HepG2 (cell line): ENCODE measurements at regions not wholly inside any gene's neighbourhood (a gene's known extent, or its start where the extent isn't known, plus 50 kb on each side); places are given as distances from the start of the nearest gene placed in this dataset.

Source experiments
- ATAC-seq: fragments of 200-7000 bp; cut with Tn5 transposase; 3 replicates; pipeline ENCODE4 v1.9.1; 2020; ENCODE audit warnings: mild to moderate bottlenecking, moderate library complexity
- BruUV-seq: library from RNA; stranded (reverse); fragments of 400-500 nt; replicated peaks from 2 replicates; lab custom pipeline; 2021; lab: Mats Ljungman, UMichigan
- CTCF ChIA-PET: fragments of 300-600 bp; formaldehyde crosslinking; extraction: SDS; loops from one replicate; lab custom pipeline; 2021; ENCODE audit warnings: low total read pairs, inconsistent platforms, low intra/inter-chr PET ratio; lab: Yijun Ruan, JAX
- POLR2A ChIA-PET: fragments of 350-600 bp; sonication (Branson Sonifier 250); formaldehyde crosslinking; loops from one replicate; lab custom pipeline; 2020; ENCODE audit warnings: antibody characterized with exemption, inconsistent platforms; lab: Yijun Ruan, JAX
- DNase-seq: peaks from one replicate; pipeline ENCODE4 v3.0.0-alpha.2; 2015; ENCODE audit warnings: low spot score
- FAIRE-seq: peaks from 3 replicates; lab custom pipeline; 2011; peaks lifted over from hg19 to GRCh38; lab: Jason Lieb, UNC
- H2AFZ ChIP-seq: one replicate; pipeline ENCODE4 v1.6.1; 2011; ENCODE audit warnings: low read length, inconsistent platforms
- H3K27ac ChIP-seq: fragments of 300-600 bp; 3 replicates; pipeline ENCODE4 v1.8.0; 2011; ENCODE audit warnings: mixed run types, mild to moderate bottlenecking, mixed read lengths, low read length, inconsistent platforms; ENCODE audit not compliant: insufficient read depth; ENCODE audit errors: extremely low read length
- H3K27me3 ChIP-seq, 2 experiments: fragments of 200-600 bp in 1 of 2; 2 replicates in 1 of 2; 3 replicates in 1 of 2; pipeline versions ENCODE4 v1.6.0 to v1.8.0; 2011; ENCODE audit warnings: low read length in 2 of 2, mild to moderate bottlenecking in 2 of 2, moderate library complexity in 2 of 2, inconsistent platforms in 1 of 2; ENCODE audit not compliant: insufficient read depth in 2 of 2, control insufficient read depth in 1 of 2
- H3K36me3 ChIP-seq, 2 experiments: fragments of 200-600 bp in 1 of 2; replicated peaks in 1 of 2; 2 replicates in 1 of 2; 3 replicates in 1 of 2; pipeline versions ENCODE4 v1.5.1 to v1.8.0; 2011; ENCODE audit warnings: low read length in 2 of 2, inconsistent platforms in 1 of 2; ENCODE audit not compliant: insufficient read depth in 2 of 2, control insufficient read depth in 1 of 2
- H3K4me1 ChIP-seq: 2 replicates; pipeline ENCODE4 v1.5.1; 2012; ENCODE audit warnings: low read length, inconsistent platforms; ENCODE audit not compliant: insufficient read depth
- H3K4me2 ChIP-seq: 2 replicates; pipeline ENCODE4 v1.6.0; 2011; ENCODE audit warnings: low read depth, low read length, inconsistent platforms
- H3K4me3 ChIP-seq, 3 experiments: fragments of 200-600 bp in 1 of 3; sonication (generic), shearing (Covaris generic) in 1 of 3; replicated peaks in 1 of 3; 2 replicates each; pipeline ENCODE4 v1.5.1; 2011 to 2016; ENCODE audit warnings: low read length in 3 of 3, inconsistent platforms in 2 of 3, low read depth in 2 of 3, mild to moderate bottlenecking in 2 of 3, control low read depth in 1 of 3, mixed read lengths in 1 of 3; ENCODE audit not compliant: insufficient read depth in 1 of 3
- H3K79me2 ChIP-seq: one replicate; pipeline ENCODE4 v1.6.1; 2011; ENCODE audit warnings: low read length, inconsistent platforms; ENCODE audit not compliant: insufficient read depth
- H3K9ac ChIP-seq: 2 replicates; pipeline ENCODE4 v1.6.0; 2011; ENCODE audit warnings: mild to moderate bottlenecking, low read depth, low read length, inconsistent platforms; ENCODE audit not compliant: insufficient read depth
- H3K9me3 ChIP-seq: 2 replicates; pipeline ENCODE4 v1.5.1; 2012; ENCODE audit warnings: mild to moderate bottlenecking, low read length
- H4K20me1 ChIP-seq: 2 replicates; pipeline ENCODE4 v1.6.0; 2011; ENCODE audit warnings: inconsistent platforms, mild to moderate bottlenecking, low read length, moderate library complexity; ENCODE audit not compliant: insufficient read depth
- BRCA1 ChIP-seq: sonication (generic); formaldehyde crosslinking; IDR thresholded peaks from 2 replicates; pipeline ENCODE4 v1.4.0; 2020; ENCODE audit warnings: missing genetic modification reagents
- LCORL ChIP-seq, 2 experiments: fragments of 450-650 bp in 1 of 2; sonication (generic) in 1 of 2; formaldehyde crosslinking in 1 of 2; IDR thresholded peaks; 2 replicates each; pipeline versions ENCODE4 v1.5.0 to v1.6.1; 2017 to 2020; ENCODE audit warnings: antibody characterized with exemption in 1 of 2, missing genetic modification reagents in 1 of 2
- PPARG ChIP-seq: conservative IDR thresholded peaks from 2 replicates; pipeline ENCODE4 v1.6.1; 2016; ENCODE audit warnings: missing biosample characterization, missing genetic modification reagents
- WGBS: methylation state at CpG from one replicate; pipeline ENCODE4 v1.1.6; 2017; ENCODE audit warnings: low lambda C conversion rate; 5-methylcytosine and 5-hydroxymethylcytosine counted together
- in situ Hi-C: cut with HindIII; loops from 2 replicates; pipeline ENCODE4 v1.10.0; 2017; ENCODE audit warnings: low pct_unique_long_range_greater_than_20kb; ENCODE audit not compliant: extremely low pct_ligation_motif_present
- intact Hi-C: fragments of 100-400 bp; cut with micrococcal nuclease; formaldehyde crosslinking; loops from one replicate; pipeline ENCODE4 v1.10.0; 2022; ENCODE audit not compliant: unreplicated experiment
- TF ChIP-seq, protein P1 (sequence below): sonication (generic); formaldehyde crosslinking; IDR thresholded peaks from 2 replicates; pipeline ENCODE4 v1.4.0; 2020; ENCODE audit warnings: missing genetic modification reagents, borderline replicate concordance
- TF ChIP-seq, protein P2 (sequence below): fragments of 450-650 bp; IDR thresholded peaks from 2 replicates; pipeline ENCODE4 v1.6.1; 2017; ENCODE audit warnings: mild to moderate bottlenecking
- TF ChIP-seq, protein P3 (sequence below): sonication (generic); formaldehyde crosslinking; IDR thresholded peaks from 2 replicates; pipeline ENCODE4 v1.5.1; 2020; ENCODE audit warnings: mild to moderate bottlenecking, missing genetic modification reagents, borderline replicate concordance

DNA sequence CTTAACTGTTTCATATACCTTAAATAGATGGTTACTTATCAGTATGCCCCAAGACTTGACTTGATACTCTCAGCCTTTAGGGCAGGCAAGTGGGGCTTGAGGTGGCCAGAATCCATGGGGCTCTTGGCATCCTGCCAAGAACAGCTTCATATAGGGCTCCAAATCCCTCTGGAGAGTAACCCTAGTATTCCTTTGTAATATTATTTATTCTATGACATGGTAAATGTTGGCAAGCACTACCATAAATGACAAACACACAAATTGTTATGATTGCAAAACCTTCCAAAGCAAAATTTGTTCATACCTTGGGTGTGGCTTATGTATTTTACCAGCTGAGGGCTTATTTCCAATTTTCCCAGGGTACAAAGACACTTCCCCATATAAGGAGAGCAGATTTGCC is 257.4 kb upstream of the TRPC7 start:
- no peak overlapping the region for H3K4me3 ChIP-seq
- BruUV-seq, result no TSS peak
- H3K9me3 ChIP-seq, result no peaks in the 10 kb centered on the region
- H3K36me3 ChIP-seq, result no peaks in the 10 kb centered on the region
- no peak overlapping the region for H3K4me2 ChIP-seq
- H2AFZ ChIP-seq, result no peak overlapping the region
- TF ChIP-seq, protein P1, sequence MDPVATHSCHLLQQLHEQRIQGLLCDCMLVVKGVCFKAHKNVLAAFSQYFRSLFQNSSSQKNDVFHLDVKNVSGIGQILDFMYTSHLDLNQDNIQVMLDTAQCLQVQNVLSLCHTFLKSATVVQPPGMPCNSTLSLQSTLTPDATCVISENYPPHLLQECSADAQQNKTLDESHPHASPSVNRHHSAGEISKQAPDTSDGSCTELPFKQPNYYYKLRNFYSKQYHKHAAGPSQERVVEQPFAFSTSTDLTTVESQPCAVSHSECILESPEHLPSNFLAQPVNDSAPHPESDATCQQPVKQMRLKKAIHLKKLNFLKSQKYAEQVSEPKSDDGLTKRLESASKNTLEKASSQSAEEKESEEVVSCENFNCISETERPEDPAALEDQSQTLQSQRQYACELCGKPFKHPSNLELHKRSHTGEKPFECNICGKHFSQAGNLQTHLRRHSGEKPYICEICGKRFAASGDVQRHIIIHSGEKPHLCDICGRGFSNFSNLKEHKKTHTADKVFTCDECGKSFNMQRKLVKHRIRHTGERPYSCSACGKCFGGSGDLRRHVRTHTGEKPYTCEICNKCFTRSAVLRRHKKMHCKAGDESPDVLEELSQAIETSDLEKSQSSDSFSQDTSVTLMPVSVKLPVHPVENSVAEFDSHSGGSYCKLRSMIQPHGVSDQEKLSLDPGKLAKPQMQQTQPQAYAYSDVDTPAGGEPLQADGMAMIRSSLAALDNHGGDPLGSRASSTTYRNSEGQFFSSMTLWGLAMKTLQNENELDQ (CRISPR knock-in tag), result no peak
- peak; percentile 57 for TF ChIP-seq LCORL (IDR thresholded peaks at IDR 0.05)
- no peak for TF ChIP-seq LCORL (CRISPR knock-in tag; IDR thresholded peaks at IDR 0.05)
- ATAC-seq (no peak), FAIRE-seq (no peak), DNase-seq (no peak)
- intact Hi-C loops (no loop called here), in situ Hi-C loops (no loop called here)
- H4K20me1 ChIP-seq, result no peaks in the 10 kb centered on the region
- CTCF ChIA-PET, result no interaction called here
- H3K9ac ChIP-seq, result no peak overlapping the region
- no peaks in the 10 kb centered on the region for H3K79me2 ChIP-seq
- H3K27ac ChIP-seq, result no peak overlapping the region
- no peaks in the 10 kb centered on the region for H3K4me1 ChIP-seq
- POLR2A ChIA-PET, result no interaction called here
- H3K27me3 ChIP-seq, result no peaks in the 10 kb centered on the region

DNA sequence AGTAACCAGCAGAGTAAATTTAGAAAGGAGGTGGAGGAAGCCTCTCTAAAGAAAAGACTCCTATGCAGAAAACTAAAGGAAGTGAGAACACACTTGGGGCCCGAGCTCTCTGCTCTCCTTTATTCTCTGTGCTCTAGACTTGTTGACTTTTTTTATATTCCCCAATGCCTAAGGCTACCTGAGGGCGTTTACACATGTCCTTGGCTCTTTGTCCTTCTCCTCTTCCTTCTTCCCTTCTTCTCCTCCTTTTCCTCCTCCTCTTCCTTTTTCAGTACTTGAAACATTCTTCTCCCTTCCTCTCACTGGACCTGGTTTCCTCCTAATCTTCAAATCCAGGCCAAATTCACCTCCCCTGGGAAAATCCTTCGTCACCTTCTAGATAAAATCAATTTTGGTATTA is 256.4 kb upstream of the TRPC7 start:
- in situ Hi-C loops (no loop called here), intact Hi-C loops (no loop called here)
- POLR2A ChIA-PET, result no interaction called here
- no peak overlapping the region for H3K27ac ChIP-seq
- no TSS peak for BruUV-seq
- no peaks in the 10 kb centered on the region for H3K4me1 ChIP-seq
- no peak for FAIRE-seq
- no peaks in the 10 kb centered on the region for H3K9me3 ChIP-seq
- DNase-seq, result no peak
- no peak overlapping the region for H2AFZ ChIP-seq
- no peak overlapping the region for H3K4me2 ChIP-seq
- no peaks in the 10 kb centered on the region for H3K36me3 ChIP-seq
- CTCF ChIA-PET, result no interaction called here
- no peak for ATAC-seq
- no peak overlapping the region for H3K9ac ChIP-seq
- H3K79me2 ChIP-seq, result no peaks in the 10 kb centered on the region
- no peak overlapping the region for H3K4me3 ChIP-seq
- no peaks in the 10 kb centered on the region for H4K20me1 ChIP-seq
- WGBS, result 1% methylated on average over 3 of the region's 3 CpGs
- H3K27me3 ChIP-seq, result no peaks in the 10 kb centered on the region
- TF ChIP-seq, protein P2, sequence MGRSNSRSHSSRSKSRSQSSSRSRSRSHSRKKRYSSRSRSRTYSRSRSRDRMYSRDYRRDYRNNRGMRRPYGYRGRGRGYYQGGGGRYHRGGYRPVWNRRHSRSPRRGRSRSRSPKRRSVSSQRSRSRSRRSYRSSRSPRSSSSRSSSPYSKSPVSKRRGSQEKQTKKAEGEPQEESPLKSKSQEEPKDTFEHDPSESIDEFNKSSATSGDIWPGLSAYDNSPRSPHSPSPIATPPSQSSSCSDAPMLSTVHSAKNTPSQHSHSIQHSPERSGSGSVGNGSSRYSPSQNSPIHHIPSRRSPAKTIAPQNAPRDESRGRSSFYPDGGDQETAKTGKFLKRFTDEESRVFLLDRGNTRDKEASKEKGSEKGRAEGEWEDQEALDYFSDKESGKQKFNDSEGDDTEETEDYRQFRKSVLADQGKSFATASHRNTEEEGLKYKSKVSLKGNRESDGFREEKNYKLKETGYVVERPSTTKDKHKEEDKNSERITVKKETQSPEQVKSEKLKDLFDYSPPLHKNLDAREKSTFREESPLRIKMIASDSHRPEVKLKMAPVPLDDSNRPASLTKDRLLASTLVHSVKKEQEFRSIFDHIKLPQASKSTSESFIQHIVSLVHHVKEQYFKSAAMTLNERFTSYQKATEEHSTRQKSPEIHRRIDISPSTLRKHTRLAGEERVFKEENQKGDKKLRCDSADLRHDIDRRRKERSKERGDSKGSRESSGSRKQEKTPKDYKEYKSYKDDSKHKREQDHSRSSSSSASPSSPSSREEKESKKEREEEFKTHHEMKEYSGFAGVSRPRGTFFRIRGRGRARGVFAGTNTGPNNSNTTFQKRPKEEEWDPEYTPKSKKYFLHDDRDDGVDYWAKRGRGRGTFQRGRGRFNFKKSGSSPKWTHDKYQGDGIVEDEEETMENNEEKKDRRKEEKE, result no peak
- TF ChIP-seq, protein P3, sequence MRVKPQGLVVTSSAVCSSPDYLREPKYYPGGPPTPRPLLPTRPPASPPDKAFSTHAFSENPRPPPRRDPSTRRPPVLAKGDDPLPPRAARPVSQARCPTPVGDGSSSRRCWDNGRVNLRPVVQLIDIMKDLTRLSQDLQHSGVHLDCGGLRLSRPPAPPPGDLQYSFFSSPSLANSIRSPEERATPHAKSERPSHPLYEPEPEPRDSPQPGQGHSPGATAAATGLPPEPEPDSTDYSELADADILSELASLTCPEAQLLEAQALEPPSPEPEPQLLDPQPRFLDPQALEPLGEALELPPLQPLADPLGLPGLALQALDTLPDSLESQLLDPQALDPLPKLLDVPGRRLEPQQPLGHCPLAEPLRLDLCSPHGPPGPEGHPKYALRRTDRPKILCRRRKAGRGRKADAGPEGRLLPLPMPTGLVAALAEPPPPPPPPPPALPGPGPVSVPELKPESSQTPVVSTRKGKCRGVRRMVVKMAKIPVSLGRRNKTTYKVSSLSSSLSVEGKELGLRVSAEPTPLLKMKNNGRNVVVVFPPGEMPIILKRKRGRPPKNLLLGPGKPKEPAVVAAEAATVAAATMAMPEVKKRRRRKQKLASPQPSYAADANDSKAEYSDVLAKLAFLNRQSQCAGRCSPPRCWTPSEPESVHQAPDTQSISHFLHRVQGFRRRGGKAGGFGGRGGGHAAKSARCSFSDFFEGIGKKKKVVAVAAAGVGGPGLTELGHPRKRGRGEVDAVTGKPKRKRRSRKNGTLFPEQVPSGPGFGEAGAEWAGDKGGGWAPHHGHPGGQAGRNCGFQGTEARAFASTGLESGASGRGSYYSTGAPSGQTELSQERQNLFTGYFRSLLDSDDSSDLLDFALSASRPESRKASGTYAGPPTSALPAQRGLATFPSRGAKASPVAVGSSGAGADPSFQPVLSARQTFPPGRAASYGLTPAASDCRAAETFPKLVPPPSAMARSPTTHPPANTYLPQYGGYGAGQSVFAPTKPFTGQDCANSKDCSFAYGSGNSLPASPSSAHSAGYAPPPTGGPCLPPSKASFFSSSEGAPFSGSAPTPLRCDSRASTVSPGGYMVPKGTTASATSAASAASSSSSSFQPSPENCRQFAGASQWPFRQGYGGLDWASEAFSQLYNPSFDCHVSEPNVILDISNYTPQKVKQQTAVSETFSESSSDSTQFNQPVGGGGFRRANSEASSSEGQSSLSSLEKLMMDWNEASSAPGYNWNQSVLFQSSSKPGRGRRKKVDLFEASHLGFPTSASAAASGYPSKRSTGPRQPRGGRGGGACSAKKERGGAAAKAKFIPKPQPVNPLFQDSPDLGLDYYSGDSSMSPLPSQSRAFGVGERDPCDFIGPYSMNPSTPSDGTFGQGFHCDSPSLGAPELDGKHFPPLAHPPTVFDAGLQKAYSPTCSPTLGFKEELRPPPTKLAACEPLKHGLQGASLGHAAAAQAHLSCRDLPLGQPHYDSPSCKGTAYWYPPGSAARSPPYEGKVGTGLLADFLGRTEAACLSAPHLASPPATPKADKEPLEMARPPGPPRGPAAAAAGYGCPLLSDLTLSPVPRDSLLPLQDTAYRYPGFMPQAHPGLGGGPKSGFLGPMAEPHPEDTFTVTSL (CRISPR knock-in tag), result no peak
- no peak for TF ChIP-seq PPARG (CRISPR knock-in tag)
- no peak for TF ChIP-seq BRCA1 (CRISPR knock-in tag)
